ENCODE measurements at regions not wholly inside any gene's neighbourhood (a gene's known extent, or its start where the extent isn't known, plus 50 kb on each side); places are given as distances from the start of the nearest gene placed in this dataset.

GRCh38 chr3:46123646-46124045 lies 84.5 kb downstream of the CCR1 start:
- DNase-seq: no peak
- H3K4me1 Mint-ChIP-seq (ENCODE audit: low read depth): no peaks in the 10 kb centered on the region
- no peaks in the 10 kb centered on the region for H3K9me3 Mint-ChIP-seq
- no peak overlapping the region for H3K4me3 Mint-ChIP-seq
- H3K27me3 Mint-ChIP-seq (ENCODE audit: low read depth): peaks cover 7% of the 10 kb centered on the region
- H3K36me3 Mint-ChIP-seq (ENCODE audit: insufficient read depth): no peaks in the 10 kb centered on the region
- no peak for ATAC-seq

GRCh38 chr3:46122091-46122490 lies 86.0 kb downstream of the CCR1 start:
- ATAC-seq (no peak), DNase-seq (no peak)
- Mint-ChIP-seq H3K4me1 (ENCODE audit: low read depth) (no peaks in the 10 kb centered on the region), H3K36me3 (ENCODE audit: insufficient read depth) (no peaks in the 10 kb centered on the region), H3K27me3 (ENCODE audit: low read depth) (peaks cover 7% of the 10 kb centered on the region), H3K9me3 (no peaks in the 10 kb centered on the region), H3K4me3 (no peak overlapping the region)

- H3K9me3 Mint-ChIP-seq: no peaks in the 10 kb centered on the region
- no peak for DNase-seq
- no peak overlapping the region for H3K4me3 Mint-ChIP-seq
- H3K4me1 Mint-ChIP-seq (ENCODE audit: low read depth): no peaks in the 10 kb centered on the region
- ATAC-seq: no peak
- no peaks in the 10 kb centered on the region for H3K36me3 Mint-ChIP-seq (ENCODE audit: insufficient read depth)
- peaks cover 7% of the 10 kb centered on the region for H3K27me3 Mint-ChIP-seq (ENCODE audit: low read depth)
These were observed 87.1 kb downstream of the CCR1 start for GRCh38 chr3:46120983-46121382.

GRCh38 chr3:46119709-46120498 lies 88.2 kb downstream of the CCR1 start:
- Mint-ChIP-seq H3K9me3 (no peaks in the 10 kb centered on the region), H3K4me1 (ENCODE audit: low read depth) (no peaks in the 10 kb centered on the region), H3K36me3 (ENCODE audit: insufficient read depth) (no peaks in the 10 kb centered on the region), H3K27me3 (ENCODE audit: low read depth) (peaks cover 5% of the 10 kb centered on the region), H3K4me3 (no peak overlapping the region)
- ATAC-seq (no peak), DNase-seq (no peak)

- DNase-seq: no peak
- Mint-ChIP-seq H3K9me3 (no peaks in the 10 kb centered on the region), H3K4me3 (no peak overlapping the region), H3K27me3 (ENCODE audit: low read depth) (peaks cover 5% of the 10 kb centered on the region), H3K36me3 (ENCODE audit: insufficient read depth) (no peaks in the 10 kb centered on the region), H3K4me1 (ENCODE audit: low read depth) (no peaks in the 10 kb centered on the region)
- ATAC-seq: no peak
These were observed 88.9 kb downstream of the CCR1 start for GRCh38 chr3:46119253-46119652.

GRCh38 chr3:46116996-46117395 lies 89.7 kb upstream of the XCR1 start:
- Mint-ChIP-seq H3K27me3 (ENCODE audit: low read depth) (peaks cover 5% of the 10 kb centered on the region), H3K9me3 (no peaks in the 10 kb centered on the region), H3K36me3 (ENCODE audit: insufficient read depth) (no peaks in the 10 kb centered on the region), H3K4me1 (ENCODE audit: low read depth) (no peaks in the 10 kb centered on the region), H3K4me3 (no peak overlapping the region)
- no peak for ATAC-seq
- no peak for DNase-seq

- H3K36me3 Mint-ChIP-seq (ENCODE audit: insufficient read depth): no peaks in the 10 kb centered on the region
- ATAC-seq (no peak), DNase-seq (no peak)
- H3K4me1 Mint-ChIP-seq (ENCODE audit: low read depth): peaks cover 18% of the 10 kb centered on the region
- H3K4me3 Mint-ChIP-seq: no peak overlapping the region
- H3K9me3 Mint-ChIP-seq: no peaks in the 10 kb centered on the region
- H3K27me3 Mint-ChIP-seq (ENCODE audit: low read depth): no peaks in the 10 kb centered on the region
These were observed 87.2 kb upstream of the XCR1 start for GRCh38 chr3:46114323-46114988.

- DNase-seq: no peak
- Mint-ChIP-seq H3K9me3 (no peaks in the 10 kb centered on the region), H3K4me1 (ENCODE audit: low read depth) (peaks cover 25% of the 10 kb centered on the region), H3K36me3 (ENCODE audit: insufficient read depth) (no peaks in the 10 kb centered on the region), H3K27me3 (ENCODE audit: low read depth) (no peaks in the 10 kb centered on the region), H3K4me3 (no peak overlapping the region)
- no peak for ATAC-seq
These were observed 86.3 kb upstream of the XCR1 start for GRCh38 chr3:46113608-46114007.

GRCh38 chr3:46112984-46113383 lies 85.7 kb upstream of the XCR1 start:
- no peaks in the 10 kb centered on the region for H3K27me3 Mint-ChIP-seq (ENCODE audit: low read depth)
- ATAC-seq: no peak
- DNase-seq: no peak

GRCh38 chr3:46112296-46112695 lies 85.0 kb upstream of the XCR1 start:
- no peak for ATAC-seq
- no peaks in the 10 kb centered on the region for H3K27me3 Mint-ChIP-seq (ENCODE audit: low read depth)
- peaks cover 37% of the 10 kb centered on the region for H3K4me1 Mint-ChIP-seq (ENCODE audit: low read depth)
- DNase-seq: no peak
- H3K9me3 Mint-ChIP-seq: no peaks in the 10 kb centered on the region
- H3K4me3 Mint-ChIP-seq: no peak overlapping the region
- H3K36me3 Mint-ChIP-seq (ENCODE audit: insufficient read depth): no peaks in the 10 kb centered on the region

More at GRCh38 chr3:46112984-46113383, 85.7 kb upstream of the XCR1 start:
- Mint-ChIP-seq H3K9me3 (no peaks in the 10 kb centered on the region), H3K36me3 (ENCODE audit: insufficient read depth) (no peaks in the 10 kb centered on the region), H3K4me3 (no peak overlapping the region), H3K4me1 (ENCODE audit: low read depth) (peaks cover 30% of the 10 kb centered on the region)

- H3K36me3 Mint-ChIP-seq (ENCODE audit: insufficient read depth): no peaks in the 10 kb centered on the region
- H3K4me1 Mint-ChIP-seq (ENCODE audit: low read depth): peaks cover 38% of the 10 kb centered on the region
- H3K27me3 Mint-ChIP-seq (ENCODE audit: low read depth): no peaks in the 10 kb centered on the region
- H3K9me3 Mint-ChIP-seq: no peaks in the 10 kb centered on the region
- DNase-seq (no peak), ATAC-seq (no peak)
- H3K4me3 Mint-ChIP-seq: no peak overlapping the region
These were observed 83.6 kb upstream of the XCR1 start for GRCh38 chr3:46110701-46111493.

GRCh38 chr3:46107682-46108081 lies 80.4 kb upstream of the XCR1 start:
- no peak overlapping the region for H3K4me3 Mint-ChIP-seq
- no peaks in the 10 kb centered on the region for H3K27me3 Mint-ChIP-seq (ENCODE audit: low read depth)
- no peaks in the 10 kb centered on the region for H3K9me3 Mint-ChIP-seq
- H3K36me3 Mint-ChIP-seq (ENCODE audit: insufficient read depth): no peaks in the 10 kb centered on the region
- no peak for ATAC-seq
- DNase-seq: no peak
- H3K4me1 Mint-ChIP-seq (ENCODE audit: low read depth): peaks cover 44% of the 10 kb centered on the region

- Mint-ChIP-seq H3K36me3 (ENCODE audit: insufficient read depth) (no peaks in the 10 kb centered on the region), H3K27me3 (ENCODE audit: low read depth) (no peaks in the 10 kb centered on the region), H3K9me3 (peaks cover 6% of the 10 kb centered on the region), H3K4me3 (no peak overlapping the region), H3K4me1 (ENCODE audit: low read depth) (peaks cover 38% of the 10 kb centered on the region)
- no peak for ATAC-seq
- DNase-seq: no peak
These were observed 78.1 kb upstream of the XCR1 start for GRCh38 chr3:46105306-46105919.

GRCh38 chr3:46104706-46105105 lies 77.4 kb upstream of the XCR1 start:
- H3K4me3 Mint-ChIP-seq: no peak overlapping the region
- ATAC-seq (no peak), DNase-seq (no peak)
- H3K9me3 Mint-ChIP-seq: peaks cover 6% of the 10 kb centered on the region
- H3K36me3 Mint-ChIP-seq (ENCODE audit: insufficient read depth): no peaks in the 10 kb centered on the region
- H3K27me3 Mint-ChIP-seq (ENCODE audit: low read depth): no peaks in the 10 kb centered on the region
- peaks cover 38% of the 10 kb centered on the region for H3K4me1 Mint-ChIP-seq (ENCODE audit: low read depth)

Data from activated T-cell treated with anti-CD3 and anti-CD28 coated beads, Interleukin-2, amount 50 U/mL, for 4 hours (primary cell).